ENCODE measurements at regions not wholly inside any gene's neighbourhood (a gene's known extent, or its start where the extent isn't known, plus 50 kb on each side); places are given as distances from the start of the nearest gene placed in this dataset.
A peak's percentile ranks its signal among the peaks of the same experiment; 100 is the strongest.

DNA sequence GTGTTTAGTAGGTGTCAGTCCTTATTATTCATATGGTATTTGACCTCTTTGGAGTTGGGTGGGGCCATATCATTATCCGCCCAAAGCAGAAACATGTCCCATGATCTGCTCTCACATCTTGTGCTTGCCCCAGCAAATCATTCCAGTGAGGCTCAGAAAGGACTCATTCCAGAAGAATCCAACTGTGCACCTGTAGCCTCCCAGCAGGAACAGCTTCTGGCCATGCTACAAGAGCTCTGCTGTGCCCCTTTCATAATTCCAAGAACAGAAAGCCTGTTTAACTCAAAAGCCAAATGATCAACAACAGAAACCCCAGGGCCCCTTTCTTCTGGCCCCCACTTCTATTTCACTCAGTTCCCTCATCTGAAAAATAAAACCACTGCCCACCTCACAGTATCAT lies 673.1 kb downstream of the DIAPH3 start:
- no peak for DNase-seq (ENCODE audit: extremely low read depth, low read depth)
- no peak overlapping the region for H3K4me3 ChIP-seq (replicated peaks; ENCODE audit: low read depth, low read length)
- TF ChIP-seq, protein P1, sequence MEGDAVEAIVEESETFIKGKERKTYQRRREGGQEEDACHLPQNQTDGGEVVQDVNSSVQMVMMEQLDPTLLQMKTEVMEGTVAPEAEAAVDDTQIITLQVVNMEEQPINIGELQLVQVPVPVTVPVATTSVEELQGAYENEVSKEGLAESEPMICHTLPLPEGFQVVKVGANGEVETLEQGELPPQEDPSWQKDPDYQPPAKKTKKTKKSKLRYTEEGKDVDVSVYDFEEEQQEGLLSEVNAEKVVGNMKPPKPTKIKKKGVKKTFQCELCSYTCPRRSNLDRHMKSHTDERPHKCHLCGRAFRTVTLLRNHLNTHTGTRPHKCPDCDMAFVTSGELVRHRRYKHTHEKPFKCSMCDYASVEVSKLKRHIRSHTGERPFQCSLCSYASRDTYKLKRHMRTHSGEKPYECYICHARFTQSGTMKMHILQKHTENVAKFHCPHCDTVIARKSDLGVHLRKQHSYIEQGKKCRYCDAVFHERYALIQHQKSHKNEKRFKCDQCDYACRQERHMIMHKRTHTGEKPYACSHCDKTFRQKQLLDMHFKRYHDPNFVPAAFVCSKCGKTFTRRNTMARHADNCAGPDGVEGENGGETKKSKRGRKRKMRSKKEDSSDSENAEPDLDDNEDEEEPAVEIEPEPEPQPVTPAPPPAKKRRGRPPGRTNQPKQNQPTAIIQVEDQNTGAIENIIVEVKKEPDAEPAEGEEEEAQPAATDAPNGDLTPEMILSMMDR (IDR thresholded peaks at IDR 0.05; ENCODE audit: low read depth, low read length, missing control alignments) = no peak

DNA sequence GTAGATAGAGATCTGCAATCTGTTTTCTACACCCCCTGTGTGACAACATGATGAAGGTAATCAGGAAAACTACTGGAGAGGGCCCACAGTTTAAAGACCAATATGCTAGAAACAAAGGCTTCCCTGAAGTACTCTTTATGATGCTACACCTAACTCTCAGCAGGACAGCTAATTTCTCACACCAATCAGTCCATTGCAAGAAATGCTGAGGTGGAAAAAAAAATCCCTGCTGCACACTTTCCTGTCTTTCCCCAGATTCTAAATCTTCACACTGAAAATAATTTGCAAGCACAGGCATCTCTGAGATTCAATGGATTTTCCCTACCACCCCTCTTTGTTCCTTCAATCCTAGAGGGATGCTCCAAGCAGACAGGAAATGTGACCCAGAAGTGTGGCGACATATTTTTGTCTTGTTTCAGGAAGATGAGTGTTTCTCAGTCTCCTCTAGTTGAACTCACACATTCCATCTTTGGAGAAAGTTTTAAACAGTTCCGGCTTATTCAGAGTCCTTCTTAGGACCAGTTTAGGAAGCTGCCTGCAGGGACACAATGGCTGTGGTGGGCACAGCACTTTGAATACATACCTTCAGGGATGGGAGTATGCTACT lies 671.6 kb downstream of the DIAPH3 start:
- DNase-seq (ENCODE audit: extremely low read depth, low read depth) = no peak
- no peak overlapping the region for H3K4me3 ChIP-seq (replicated peaks; ENCODE audit: low read depth, low read length)

DNA sequence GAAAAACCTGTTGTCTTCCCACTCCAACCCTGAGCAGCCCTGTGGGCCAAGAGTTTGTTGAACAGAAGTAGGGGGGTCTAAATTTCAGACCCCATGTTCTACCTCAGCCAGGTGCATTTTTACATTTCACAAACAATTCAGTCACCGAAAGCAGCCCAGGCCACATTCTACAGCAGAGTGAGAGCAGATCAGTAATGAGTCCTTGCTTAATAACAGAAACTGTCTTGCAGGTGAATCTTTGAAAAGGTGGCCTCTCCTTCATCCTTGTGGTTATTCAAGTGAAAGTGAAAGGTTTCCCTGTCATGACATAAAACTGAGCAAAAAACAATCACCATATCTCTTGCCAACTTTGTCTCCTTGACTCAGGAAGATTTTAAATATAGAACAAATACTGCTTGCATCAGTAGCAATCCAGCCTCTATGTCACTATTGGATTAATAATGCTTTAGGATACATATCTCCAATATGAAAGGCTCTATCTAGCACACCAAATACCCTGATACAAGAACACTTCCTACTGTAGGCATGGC lies 670.2 kb downstream of the DIAPH3 start:
- DNase-seq (ENCODE audit: extremely low read depth, low read depth) = no peak
- TF ChIP-seq, protein P1 (IDR thresholded peaks at IDR 0.05; ENCODE audit: low read depth, low read length, missing control alignments) = no peak
- no peak overlapping the region for H3K4me3 ChIP-seq (replicated peaks; ENCODE audit: low read depth, low read length)

More for the DNA sequence above, 671.6 kb downstream of the DIAPH3 start:
- TF ChIP-seq, protein P1 (IDR thresholded peaks at IDR 0.05; ENCODE audit: low read depth, low read length, missing control alignments) = no peak

DNA sequence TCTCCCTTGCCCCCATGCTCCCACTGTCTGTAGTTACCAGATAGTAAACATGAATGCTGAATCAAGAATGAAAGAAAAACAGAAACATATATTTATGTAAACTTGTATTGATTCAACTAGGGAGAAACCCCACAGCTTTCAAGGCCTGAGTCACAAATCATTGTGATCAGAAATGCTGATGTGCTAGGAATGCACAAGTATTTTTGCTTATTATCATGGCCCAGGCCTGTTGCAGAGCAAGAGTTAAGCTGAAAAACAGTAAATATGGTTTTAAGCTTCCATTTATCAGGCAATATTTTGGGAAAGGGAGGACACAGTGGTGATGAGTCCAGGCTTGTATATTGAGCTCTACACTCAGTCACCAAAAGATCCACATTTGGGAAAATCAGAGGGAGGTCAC lies 669.6 kb downstream of the DIAPH3 start:
- no peak overlapping the region for H3K4me3 ChIP-seq (replicated peaks; ENCODE audit: low read depth, low read length)
- TF ChIP-seq, protein P1 (IDR thresholded peaks at IDR 0.05; ENCODE audit: low read depth, low read length, missing control alignments) = no peak
- DNase-seq (ENCODE audit: extremely low read depth, low read depth) = no peak

DNA sequence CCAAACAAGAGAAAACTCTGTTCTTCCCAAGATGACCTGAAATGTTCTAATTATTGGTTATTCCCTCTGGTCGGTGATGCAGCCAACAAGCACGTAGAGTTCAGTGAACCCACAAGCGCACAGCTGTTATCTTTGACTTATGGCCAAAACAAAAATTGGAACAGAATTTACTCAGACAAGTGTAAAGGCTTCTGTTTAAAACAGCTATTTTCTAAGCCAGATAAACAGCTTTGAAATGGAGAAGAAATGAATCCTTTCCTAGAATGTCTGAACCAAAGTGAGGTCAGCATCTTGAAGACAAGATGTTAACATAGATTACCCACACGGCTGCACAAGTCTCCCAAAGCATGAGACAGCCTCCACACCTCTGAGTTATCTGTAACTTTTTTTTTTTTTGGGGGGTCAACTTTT lies 669.2 kb downstream of the DIAPH3 start:
- no peak overlapping the region for H3K4me3 ChIP-seq (replicated peaks; ENCODE audit: low read depth, low read length)
- TF ChIP-seq, protein P1 (IDR thresholded peaks at IDR 0.05; ENCODE audit: low read depth, low read length, missing control alignments) = no peak
- DNase-seq (ENCODE audit: extremely low read depth, low read depth) = peak; percentile 19

DNA sequence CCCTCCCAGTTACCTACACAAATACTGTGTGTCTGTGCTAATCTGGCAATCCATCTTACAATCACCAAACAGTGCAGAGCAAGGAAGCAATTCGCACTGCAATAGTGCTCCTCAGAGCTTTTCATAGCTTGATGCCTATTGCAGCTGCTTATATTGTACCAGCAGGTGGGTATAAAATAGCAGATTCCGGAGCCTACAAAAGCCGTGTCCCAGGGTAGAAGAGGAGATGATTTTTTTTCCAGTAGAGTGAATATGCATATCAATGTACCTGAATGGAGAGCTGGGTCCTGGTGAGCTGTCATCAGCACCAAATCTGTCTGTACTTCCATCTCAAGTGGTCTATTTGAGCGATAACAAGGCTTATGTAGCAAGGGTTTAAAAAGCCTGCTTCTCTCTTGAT lies 668.4 kb downstream of the DIAPH3 start:
- no peak overlapping the region for H3K4me3 ChIP-seq (replicated peaks; ENCODE audit: low read depth, low read length)
- TF ChIP-seq, protein P1 (IDR thresholded peaks at IDR 0.05; ENCODE audit: low read depth, low read length, missing control alignments) = no peak
- no peak for DNase-seq (ENCODE audit: extremely low read depth, low read depth)
